Gastroesophageal sphincter (tissue), 3 donors: ENCODE measurements at regions not wholly inside any gene's neighbourhood (a gene's known extent, or its start where the extent isn't known, plus 50 kb on each side); places are given as distances from the start of the nearest gene placed in this dataset.

Experiments used
- EP300 ChIP-seq: sonication (generic); formaldehyde crosslinking; IDR thresholded peaks from one replicate; pipeline ENCODE4 v1.6.1; 2017; ENCODE audit warnings: antibody characterized with exemption, mild to moderate bottlenecking
- POLR2A ChIP-seq, 2 donors: fragments of 450-650 bp; IDR thresholded peaks; one replicate each; pipeline ENCODE4 v1.6.1; 2017; ENCODE audit warnings: antibody characterized with exemption in 2 of 2, mild to moderate bottlenecking in 2 of 2, moderate library complexity in 1 of 2
- POLR2AphosphoS5 ChIP-seq: sonication (generic); formaldehyde crosslinking; IDR thresholded peaks from one replicate; pipeline ENCODE4 v1.6.1; 2017; ENCODE audit warnings: antibody characterized with exemption
- TF ChIP-seq, protein P1 (sequence below), 4 experiments: fragments of 200-600 bp in 2 of 4; fragments of 450-650 bp in 2 of 4; sonication (generic) in 1 of 4; IDR thresholded peaks; one replicate each; pipeline ENCODE4 v1.5.1; 2017 to 2019; ENCODE audit warnings: antibody characterized with exemption in 4 of 4, mild to moderate bottlenecking in 2 of 4, moderate library complexity in 2 of 4

DNA sequence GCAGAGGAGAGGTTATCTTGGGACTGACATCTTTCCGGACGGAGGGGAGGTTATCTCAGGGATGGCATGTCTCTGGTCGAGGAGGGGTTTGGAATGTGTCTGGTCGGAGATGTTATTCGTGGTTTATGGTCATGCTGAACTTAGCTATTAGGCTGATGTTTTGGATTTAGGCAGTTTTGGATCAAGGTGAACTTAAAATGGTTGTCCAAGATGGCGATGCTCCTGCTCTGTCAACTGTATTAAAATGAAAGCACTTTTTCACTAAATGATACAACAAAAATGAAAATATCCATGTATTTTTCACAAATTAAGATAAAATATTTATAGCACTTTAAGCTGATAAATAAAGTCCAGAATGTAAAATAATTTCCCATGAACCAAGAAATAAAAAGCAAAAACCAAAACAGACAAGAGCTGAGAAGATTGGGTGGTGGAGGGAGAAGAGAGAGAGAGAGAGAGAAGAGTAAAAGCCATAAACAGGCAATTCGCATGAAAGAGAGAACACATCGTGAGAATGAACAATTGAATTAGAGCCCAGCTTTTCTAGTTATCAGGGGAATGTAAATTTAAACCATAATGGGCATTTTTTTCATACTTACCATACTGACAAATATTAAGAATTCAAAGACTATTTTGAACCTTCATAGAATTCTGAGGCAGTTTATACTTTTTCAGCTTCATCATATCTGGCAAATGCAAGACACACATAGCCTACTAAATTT, 2236.0 kb upstream of the AGA start:
- TF ChIP-seq, protein P1, sequence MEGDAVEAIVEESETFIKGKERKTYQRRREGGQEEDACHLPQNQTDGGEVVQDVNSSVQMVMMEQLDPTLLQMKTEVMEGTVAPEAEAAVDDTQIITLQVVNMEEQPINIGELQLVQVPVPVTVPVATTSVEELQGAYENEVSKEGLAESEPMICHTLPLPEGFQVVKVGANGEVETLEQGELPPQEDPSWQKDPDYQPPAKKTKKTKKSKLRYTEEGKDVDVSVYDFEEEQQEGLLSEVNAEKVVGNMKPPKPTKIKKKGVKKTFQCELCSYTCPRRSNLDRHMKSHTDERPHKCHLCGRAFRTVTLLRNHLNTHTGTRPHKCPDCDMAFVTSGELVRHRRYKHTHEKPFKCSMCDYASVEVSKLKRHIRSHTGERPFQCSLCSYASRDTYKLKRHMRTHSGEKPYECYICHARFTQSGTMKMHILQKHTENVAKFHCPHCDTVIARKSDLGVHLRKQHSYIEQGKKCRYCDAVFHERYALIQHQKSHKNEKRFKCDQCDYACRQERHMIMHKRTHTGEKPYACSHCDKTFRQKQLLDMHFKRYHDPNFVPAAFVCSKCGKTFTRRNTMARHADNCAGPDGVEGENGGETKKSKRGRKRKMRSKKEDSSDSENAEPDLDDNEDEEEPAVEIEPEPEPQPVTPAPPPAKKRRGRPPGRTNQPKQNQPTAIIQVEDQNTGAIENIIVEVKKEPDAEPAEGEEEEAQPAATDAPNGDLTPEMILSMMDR (IDR thresholded peaks at IDR 0.05) = no peak
- TF ChIP-seq POLR2A (IDR thresholded peaks at IDR 0.05) (no peak), EP300 (no peak), POLR2AphosphoS5 (no peak)
